HepG2 (cell line): ENCODE measurements at regions not wholly inside any gene's neighbourhood (a gene's known extent, or its start where the extent isn't known, plus 50 kb on each side); places are given as distances from the start of the nearest gene placed in this dataset.

Experiments
- ATAC-seq: fragments of 200-7000 bp; cut with Tn5 transposase; 3 replicates; pipeline ENCODE4 v1.9.1; 2020; ENCODE audit warnings: mild to moderate bottlenecking, moderate library complexity
- BruUV-seq: library from RNA; stranded (reverse); fragments of 400-500 nt; replicated peaks from 2 replicates; lab custom pipeline; 2021; lab: Mats Ljungman, UMichigan
- CTCF ChIA-PET: fragments of 300-600 bp; formaldehyde crosslinking; extraction: SDS; loops from one replicate; lab custom pipeline; 2021; ENCODE audit warnings: low total read pairs, inconsistent platforms, low intra/inter-chr PET ratio; lab: Yijun Ruan, JAX
- POLR2A ChIA-PET: fragments of 350-600 bp; sonication (Branson Sonifier 250); formaldehyde crosslinking; loops from one replicate; lab custom pipeline; 2020; ENCODE audit warnings: antibody characterized with exemption, inconsistent platforms; lab: Yijun Ruan, JAX
- DNase-seq: peaks from one replicate; pipeline ENCODE4 v3.0.0-alpha.2; 2015; ENCODE audit warnings: low spot score
- FAIRE-seq: peaks from 3 replicates; lab custom pipeline; 2011; peaks lifted over from hg19 to GRCh38; lab: Jason Lieb, UNC
- H2AFZ ChIP-seq: one replicate; pipeline ENCODE4 v1.6.1; 2011; ENCODE audit warnings: low read length, inconsistent platforms
- H3K27ac ChIP-seq: fragments of 300-600 bp; 3 replicates; pipeline ENCODE4 v1.8.0; 2011; ENCODE audit warnings: mixed run types, mild to moderate bottlenecking, mixed read lengths, low read length, inconsistent platforms; ENCODE audit not compliant: insufficient read depth; ENCODE audit errors: extremely low read length
- H3K27me3 ChIP-seq, 2 experiments: fragments of 200-600 bp in 1 of 2; 2 replicates in 1 of 2; 3 replicates in 1 of 2; pipeline versions ENCODE4 v1.6.0 to v1.8.0; 2011; ENCODE audit warnings: low read length in 2 of 2, mild to moderate bottlenecking in 2 of 2, moderate library complexity in 2 of 2, inconsistent platforms in 1 of 2; ENCODE audit not compliant: insufficient read depth in 2 of 2, control insufficient read depth in 1 of 2
- H3K36me3 ChIP-seq, 2 experiments: fragments of 200-600 bp in 1 of 2; replicated peaks in 1 of 2; 2 replicates in 1 of 2; 3 replicates in 1 of 2; pipeline versions ENCODE4 v1.5.1 to v1.8.0; 2011; ENCODE audit warnings: low read length in 2 of 2, inconsistent platforms in 1 of 2; ENCODE audit not compliant: insufficient read depth in 2 of 2, control insufficient read depth in 1 of 2
- H3K4me1 ChIP-seq: 2 replicates; pipeline ENCODE4 v1.5.1; 2012; ENCODE audit warnings: low read length, inconsistent platforms; ENCODE audit not compliant: insufficient read depth
- H3K4me2 ChIP-seq: 2 replicates; pipeline ENCODE4 v1.6.0; 2011; ENCODE audit warnings: low read depth, low read length, inconsistent platforms
- H3K4me3 ChIP-seq, 3 experiments: fragments of 200-600 bp in 1 of 3; sonication (generic), shearing (Covaris generic) in 1 of 3; replicated peaks in 1 of 3; 2 replicates each; pipeline ENCODE4 v1.5.1; 2011 to 2016; ENCODE audit warnings: low read length in 3 of 3, inconsistent platforms in 2 of 3, low read depth in 2 of 3, mild to moderate bottlenecking in 2 of 3, control low read depth in 1 of 3, mixed read lengths in 1 of 3; ENCODE audit not compliant: insufficient read depth in 1 of 3
- H3K79me2 ChIP-seq: one replicate; pipeline ENCODE4 v1.6.1; 2011; ENCODE audit warnings: low read length, inconsistent platforms; ENCODE audit not compliant: insufficient read depth
- H3K9ac ChIP-seq: 2 replicates; pipeline ENCODE4 v1.6.0; 2011; ENCODE audit warnings: mild to moderate bottlenecking, low read depth, low read length, inconsistent platforms; ENCODE audit not compliant: insufficient read depth
- H3K9me3 ChIP-seq: 2 replicates; pipeline ENCODE4 v1.5.1; 2012; ENCODE audit warnings: mild to moderate bottlenecking, low read length
- H4K20me1 ChIP-seq: 2 replicates; pipeline ENCODE4 v1.6.0; 2011; ENCODE audit warnings: inconsistent platforms, mild to moderate bottlenecking, low read length, moderate library complexity; ENCODE audit not compliant: insufficient read depth
- DPF2 ChIP-seq: sonication (generic); formaldehyde crosslinking; IDR thresholded peaks from 2 replicates; pipeline ENCODE4 v1.4.0; 2020; ENCODE audit warnings: mild to moderate bottlenecking, low read depth, missing genetic modification reagents, borderline replicate concordance
- FLYWCH1 ChIP-seq: sonication (generic); formaldehyde crosslinking; IDR thresholded peaks from 2 replicates; pipeline ENCODE4 v1.8.1; 2023; ENCODE audit warnings: mild to moderate bottlenecking, missing genetic modification reagents
- GPBP1L1 ChIP-seq: sonication (generic); formaldehyde crosslinking; IDR thresholded peaks from 2 replicates; pipeline ENCODE4 v1.5.0; 2020; ENCODE audit warnings: mild to moderate bottlenecking, missing genetic modification reagents
- MAFG ChIP-seq: sonication (generic); formaldehyde crosslinking; IDR thresholded peaks from 2 replicates; pipeline ENCODE4 v1.5.1; 2020; ENCODE audit warnings: mild to moderate bottlenecking, missing genetic modification reagents
- MLLT10 ChIP-seq: sonication (generic); formaldehyde crosslinking; IDR thresholded peaks from 2 replicates; pipeline ENCODE4 v1.4.0; 2020; ENCODE audit warnings: missing genetic modification reagents
- NCOA5 ChIP-seq: sonication (generic); formaldehyde crosslinking; IDR thresholded peaks from 2 replicates; pipeline ENCODE4 v1.4.0; 2020; ENCODE audit warnings: missing genetic modification reagents
- PHF5A ChIP-seq: IDR thresholded peaks from one replicate; pipeline ENCODE4 v1.6.1; 2018; ENCODE audit warnings: low read depth, missing genetic modification reagents; ENCODE audit not compliant: unreplicated experiment
- SMYD3 ChIP-seq: sonication (generic); formaldehyde crosslinking; IDR thresholded peaks from 2 replicates; pipeline ENCODE4 v1.8.1; 2023; ENCODE audit warnings: mild to moderate bottlenecking, missing genetic modification reagents
- ZKSCAN8 ChIP-seq: IDR thresholded peaks from 2 replicates; pipeline ENCODE4 v1.6.1; 2016; ENCODE audit warnings: borderline replicate concordance, missing genetic modification reagents, missing compliant biosample characterization
- ZNF510 ChIP-seq: sonication (generic); formaldehyde crosslinking; IDR thresholded peaks from 2 replicates; pipeline ENCODE4 v1.4.0; 2020; ENCODE audit warnings: low read depth, mild to moderate bottlenecking, missing genetic modification reagents
- ZNF761 ChIP-seq: sonication (generic); formaldehyde crosslinking; conservative IDR thresholded peaks from 2 replicates; pipeline ENCODE4 v1.4.0; 2020; ENCODE audit warnings: mild to moderate bottlenecking, missing genetic modification reagents
- WGBS: methylation state at CpG from one replicate; pipeline ENCODE4 v1.1.6; 2017; ENCODE audit warnings: low lambda C conversion rate; 5-methylcytosine and 5-hydroxymethylcytosine counted together
- in situ Hi-C: cut with HindIII; loops from 2 replicates; pipeline ENCODE4 v1.10.0; 2017; ENCODE audit warnings: low pct_unique_long_range_greater_than_20kb; ENCODE audit not compliant: extremely low pct_ligation_motif_present
- intact Hi-C: fragments of 100-400 bp; cut with micrococcal nuclease; formaldehyde crosslinking; loops from one replicate; pipeline ENCODE4 v1.10.0; 2022; ENCODE audit not compliant: unreplicated experiment
- TF ChIP-seq, protein P1 (sequence below): sonication (generic); formaldehyde crosslinking; IDR thresholded peaks from 2 replicates; pipeline ENCODE4 v1.4.0; 2020; ENCODE audit warnings: missing genetic modification reagents
- TF ChIP-seq, protein P2 (sequence below): sonication (generic); formaldehyde crosslinking; IDR thresholded peaks from 2 replicates; pipeline ENCODE4 v1.4.0; 2020; ENCODE audit warnings: mild to moderate bottlenecking, missing genetic modification reagents, borderline replicate concordance

DNA sequence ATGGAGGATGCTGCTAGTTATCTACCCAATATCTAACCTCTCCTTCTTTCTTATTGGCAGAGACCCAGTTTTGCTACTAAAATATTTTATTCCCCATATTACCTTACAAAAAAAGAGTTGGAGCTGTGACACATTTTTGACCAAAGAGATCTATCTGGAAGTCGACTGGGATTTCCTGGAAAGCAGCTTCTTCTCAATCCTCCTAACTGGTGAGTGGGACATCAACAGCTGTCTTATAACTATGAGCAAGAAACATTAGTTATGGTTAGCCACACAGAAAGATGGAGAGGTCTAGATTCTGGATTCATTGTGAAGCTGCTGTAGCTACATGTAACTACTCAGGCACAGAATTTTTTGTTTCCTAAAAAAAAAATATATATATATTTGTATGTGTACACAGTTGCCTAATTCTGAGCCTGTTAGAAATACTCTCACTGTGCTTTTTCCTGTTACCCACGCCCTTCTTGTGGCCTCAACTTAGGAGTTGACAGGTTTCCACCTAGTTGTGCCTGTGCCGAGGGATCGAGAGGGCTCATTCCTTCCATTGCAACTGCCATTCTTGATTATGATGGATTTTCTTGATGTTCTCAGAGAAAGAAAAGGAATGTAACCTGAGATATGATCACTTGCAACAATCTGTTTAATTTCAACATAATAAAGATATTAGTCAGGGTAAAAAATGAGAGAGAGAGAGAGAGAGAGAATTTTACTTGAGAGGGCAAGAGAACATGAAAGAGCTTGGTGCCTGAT is 142.0 kb downstream of the SLC17A6 start:
- Histone ChIP-seq H3K9ac (no peak overlapping the region), H2AFZ (no peak overlapping the region), H3K4me2 (no peak overlapping the region), H3K36me3 (no peaks in the 10 kb centered on the region), H4K20me1 (no peaks in the 10 kb centered on the region), H3K4me1 (no peaks in the 10 kb centered on the region), H3K27me3 (no peaks in the 10 kb centered on the region), H3K4me3 (no peak overlapping the region), H3K27ac (no peak overlapping the region), H3K9me3 (no peaks in the 10 kb centered on the region), H3K79me2 (no peaks in the 10 kb centered on the region)
- CTCF ChIA-PET = no interaction called here
- ATAC-seq (no peak), DNase-seq (no peak), FAIRE-seq (no peak)
- in situ Hi-C loops (no loop called here), intact Hi-C loops (no loop called here)
- WGBS = 3% methylated on average over 4 of the region's 4 CpGs
- POLR2A ChIA-PET = no interaction called here
- no TSS peak for BruUV-seq
- TF ChIP-seq NCOA5 (CRISPR knock-in tag) (no peak), SMYD3 (CRISPR knock-in tag) (no peak), MAFG (CRISPR knock-in tag) (no peak), ZNF510 (no peak), FLYWCH1 (CRISPR knock-in tag) (no peak), GPBP1L1 (CRISPR knock-in tag) (no peak), MLLT10 (CRISPR knock-in tag) (no peak), ZKSCAN8 (no peak), ZNF761 (CRISPR knock-in tag) (no peak), PHF5A (CRISPR knock-in tag) (no peak), DPF2 (no peak)
- TF ChIP-seq, protein P1, sequence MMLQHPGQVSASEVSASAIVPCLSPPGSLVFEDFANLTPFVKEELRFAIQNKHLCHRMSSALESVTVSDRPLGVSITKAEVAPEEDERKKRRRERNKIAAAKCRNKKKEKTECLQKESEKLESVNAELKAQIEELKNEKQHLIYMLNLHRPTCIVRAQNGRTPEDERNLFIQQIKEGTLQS = no peak
- TF ChIP-seq, protein P2, sequence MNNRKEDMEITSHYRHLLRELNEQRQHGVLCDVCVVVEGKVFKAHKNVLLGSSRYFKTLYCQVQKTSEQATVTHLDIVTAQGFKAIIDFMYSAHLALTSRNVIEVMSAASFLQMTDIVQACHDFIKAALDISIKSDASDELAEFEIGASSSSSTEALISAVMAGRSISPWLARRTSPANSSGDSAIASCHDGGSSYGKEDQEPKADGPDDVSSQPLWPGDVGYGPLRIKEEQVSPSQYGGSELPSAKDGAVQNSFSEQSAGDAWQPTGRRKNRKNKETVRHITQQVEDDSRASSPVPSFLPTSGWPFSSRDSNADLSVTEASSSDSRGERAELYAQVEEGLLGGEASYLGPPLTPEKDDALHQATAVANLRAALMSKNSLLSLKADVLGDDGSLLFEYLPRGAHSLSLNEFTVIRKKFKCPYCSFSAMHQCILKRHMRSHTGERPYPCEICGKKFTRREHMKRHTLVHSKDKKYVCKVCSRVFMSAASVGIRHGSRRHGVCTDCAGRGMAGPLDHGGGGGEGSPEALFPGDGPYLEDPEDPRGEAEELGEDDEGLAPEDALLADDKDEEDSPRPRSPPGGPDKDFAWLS (CRISPR knock-in tag) = no peak
- TF ChIP-seq, all 625 proteins: peak for 0
